H1 (cell line): ENCODE measurements at regions not wholly inside any gene's neighbourhood (a gene's known extent, or its start where the extent isn't known, plus 50 kb on each side); places are given as distances from the start of the nearest gene placed in this dataset.

Experiments used
- CTCF ChIA-PET: fragments of 300-600 bp; sonication (Branson Sonifier 250); formaldehyde crosslinking; loops from one replicate; lab custom pipeline; 2021; ENCODE audit not compliant: partially characterized antibody; lab: Charles Lee
- POLR2A ChIA-PET: fragments of 300-600 bp; sonication (Branson Sonifier 250); formaldehyde crosslinking; loops from one replicate; lab custom pipeline; 2021; ENCODE audit warnings: inconsistent platforms; ENCODE audit not compliant: partially characterized antibody; lab: Charles Lee
- DNase-seq, 2 experiments: peaks; one replicate each; pipeline versions ENCODE4 v3.0.0 to v3.0.0-alpha.2; 2010 to 2022; ENCODE audit warnings: low spot score in 2 of 2, low read depth in 1 of 2, mixed read lengths in 1 of 2
- FAIRE-seq: peaks from 2 replicates; lab custom pipeline; 2011; peaks lifted over from hg19 to GRCh38; lab: Jason Lieb, UNC
- H2AFZ ChIP-seq: 2 replicates; pipeline ENCODE4 v1.8.1; 2012; ENCODE audit warnings: low read length, inconsistent platforms
- H2AK5ac ChIP-seq: 2 replicates; pipeline ENCODE4 v1.6.1; 2013; ENCODE audit warnings: low read depth, low read length
- H2BK120ac ChIP-seq: replicated peaks from 2 replicates; pipeline ENCODE3; 2013; ENCODE audit warnings: low read depth, low read length, inconsistent platforms
- H2BK12ac ChIP-seq: 2 replicates; pipeline ENCODE4 v1.6.1; 2013; ENCODE audit warnings: low read depth, low read length
- H2BK15ac ChIP-seq: 2 replicates; pipeline ENCODE4 v1.6.1; 2013; ENCODE audit warnings: low read length
- H2BK20ac ChIP-seq: 2 replicates; pipeline ENCODE4 v1.6.1; 2013; ENCODE audit warnings: low read length
- H2BK5ac ChIP-seq: 2 replicates; pipeline ENCODE4 v1.6.1; 2013; ENCODE audit warnings: low read depth, low read length
- H3K14ac ChIP-seq: 2 replicates; pipeline ENCODE4 v1.6.1; 2013; ENCODE audit warnings: inconsistent platforms; ENCODE audit not compliant: insufficient read length
- H3K18ac ChIP-seq: 2 replicates; pipeline ENCODE4 v1.6.1; 2013; ENCODE audit warnings: low read length; ENCODE audit errors: extremely low read depth
- H3K23ac ChIP-seq: 2 replicates; pipeline ENCODE4 v1.6.1; 2013; ENCODE audit warnings: inconsistent platforms; ENCODE audit not compliant: insufficient read length
- H3K23me2 ChIP-seq: 2 replicates; pipeline ENCODE4 v1.6.1; 2013; ENCODE audit warnings: low read depth, low read length
- H3K27ac ChIP-seq: 2 replicates; pipeline ENCODE4 v1.6.1; 2011; ENCODE audit warnings: low read depth, low read length, inconsistent platforms
- H3K27me3 ChIP-seq, 4 experiments: replicated peaks in 1 of 4; 1 replicate in 1 of 4; 2 replicates in 3 of 4; pipeline versions ENCODE4 v1.6.1 to v1.8.1; 2011 to 2013; ENCODE audit warnings: low read length in 3 of 4, mild to moderate bottlenecking in 3 of 4, inconsistent platforms in 2 of 4, mixed read lengths in 2 of 4, moderate library complexity in 1 of 4; ENCODE audit not compliant: control insufficient read depth in 3 of 4, insufficient read depth in 3 of 4; ENCODE audit errors: extremely low read depth in 1 of 4
- H3K36me3 ChIP-seq, 4 experiments: 2 replicates each; pipeline versions ENCODE4 v1.6.1 to v1.8.1; 2011 to 2013; ENCODE audit warnings: mild to moderate bottlenecking in 4 of 4, low read length in 3 of 4, moderate library complexity in 2 of 4, control low read depth in 1 of 4, inconsistent platforms in 1 of 4; ENCODE audit not compliant: insufficient read depth in 4 of 4, control insufficient read depth in 2 of 4
- H3K4ac ChIP-seq: replicated peaks from 2 replicates; pipeline ENCODE3; 2013; ENCODE audit warnings: low read length, low read depth, mixed read lengths, inconsistent platforms; ENCODE audit not compliant: insufficient read length
- H3K4me1 ChIP-seq, 4 experiments: replicated peaks in 1 of 4; 1 replicate in 1 of 4; 2 replicates in 3 of 4; pipeline versions ENCODE4 v1.6.1 to v1.8.1; 2011 to 2013; ENCODE audit warnings: low read length in 3 of 4, inconsistent platforms in 2 of 4, mixed read lengths in 1 of 4; ENCODE audit not compliant: insufficient read depth in 4 of 4, control insufficient read depth in 3 of 4
- H3K4me2 ChIP-seq, 2 experiments: 2 replicates each; pipeline versions ENCODE4 v1.6.1 to v1.8.1; 2011 to 2013; ENCODE audit warnings: low read depth in 2 of 2, low read length in 2 of 2, control low read depth in 1 of 2, inconsistent platforms in 1 of 2, mild to moderate bottlenecking in 1 of 2; ENCODE audit not compliant: insufficient read depth in 1 of 2
- H3K4me3 ChIP-seq, 4 experiments: fragments of 200-600, 300-600 bp in 1 of 4; sonication (generic), shearing (Covaris generic), sonication (Bioruptor Twin) in 1 of 4; 2 replicates each; pipeline versions ENCODE4 v1.5.1 to v1.8.1; 2011 to 2016; ENCODE audit warnings: low read length in 4 of 4, low read depth in 3 of 4, control low read depth in 2 of 4, inconsistent platforms in 2 of 4, mild to moderate bottlenecking in 2 of 4, mixed read lengths in 1 of 4, moderate library complexity in 1 of 4; ENCODE audit not compliant: insufficient read depth in 2 of 4; ENCODE audit errors: extremely low read depth in 1 of 4
- H3K56ac ChIP-seq: replicated peaks from 2 replicates; pipeline ENCODE3; 2013; ENCODE audit warnings: low read depth, mild to moderate bottlenecking, mixed read lengths, low read length, inconsistent platforms; ENCODE audit not compliant: insufficient read length
- H3K79me1 ChIP-seq: 2 replicates; pipeline ENCODE4 v1.6.1; 2013; ENCODE audit warnings: low read depth, low read length, control low read depth
- H3K79me2 ChIP-seq, 2 experiments: 2 replicates each; pipeline versions ENCODE4 v1.6.1 to v1.8.1; 2012 to 2013; ENCODE audit warnings: low read length in 2 of 2, mild to moderate bottlenecking in 2 of 2, inconsistent platforms in 1 of 2; ENCODE audit not compliant: insufficient read depth in 2 of 2, control insufficient read depth in 1 of 2
- H3K9ac ChIP-seq, 4 experiments: replicated peaks in 1 of 4; 1 replicate in 1 of 4; 2 replicates in 3 of 4; pipeline versions ENCODE4 v1.6.1 to v1.8.1; 2011 to 2013; ENCODE audit warnings: low read depth in 3 of 4, low read length in 3 of 4, control low read depth in 2 of 4, mild to moderate bottlenecking in 2 of 4, moderate library complexity in 2 of 4, inconsistent platforms in 1 of 4; ENCODE audit errors: extremely low read depth in 1 of 4
- H3K9me3 ChIP-seq, 2 experiments: 2 replicates each; pipeline versions ENCODE4 v1.6.1 to v1.8.1; 2012 to 2013; ENCODE audit warnings: mild to moderate bottlenecking in 2 of 2, moderate library complexity in 2 of 2, control low read depth in 1 of 2, inconsistent platforms in 1 of 2, low read depth in 1 of 2, low read length in 1 of 2, mixed read lengths in 1 of 2; ENCODE audit not compliant: insufficient read depth in 2 of 2
- H4K20me1 ChIP-seq, 2 experiments: replicated peaks in 1 of 2; 2 replicates each; pipeline versions ENCODE3 to v1.8.1; 2011 to 2013; ENCODE audit warnings: inconsistent platforms in 2 of 2, low read length in 2 of 2, mild to moderate bottlenecking in 1 of 2; ENCODE audit not compliant: insufficient read depth in 2 of 2, control insufficient read depth in 1 of 2
- H4K5ac ChIP-seq: 2 replicates; pipeline ENCODE4 v1.6.1; 2013; ENCODE audit warnings: low read length, low read depth, mixed read lengths, inconsistent platforms; ENCODE audit not compliant: insufficient read length
- H4K8ac ChIP-seq: 2 replicates; pipeline ENCODE4 v1.8.0; 2013; ENCODE audit warnings: mild to moderate bottlenecking, moderate library complexity, low read length, inconsistent platforms; ENCODE audit not compliant: insufficient read depth; ENCODE audit errors: extremely low read depth
- H4K91ac ChIP-seq: replicated peaks from 2 replicates; pipeline ENCODE3; 2013; ENCODE audit warnings: low read length, mixed read lengths, inconsistent platforms; ENCODE audit not compliant: insufficient read length
- BCL11A ChIP-seq, 2 experiments: IDR thresholded peaks; one replicate each; pipeline ENCODE4 v1.6.1; 2011; ENCODE audit warnings: low read depth in 2 of 2, low read length in 2 of 2, mild to moderate bottlenecking in 2 of 2
- CBX5 ChIP-seq: fragments of 300-800, 300-1000 bp; sonication (generic); IDR thresholded peaks from 2 replicates; pipeline ENCODE4 v1.7.1; 2016; ENCODE audit warnings: antibody characterized with exemption, low read length, low read depth
- CTBP2 ChIP-seq: IDR thresholded peaks from 2 replicates; pipeline ENCODE4 v1.7.0; 2011; ENCODE audit warnings: borderline replicate concordance, mild to moderate bottlenecking, moderate library complexity, mixed read lengths, low read length; ENCODE audit not compliant: insufficient read depth, insufficient read length
- EGR1 ChIP-seq: IDR thresholded peaks from 2 replicates; pipeline ENCODE4 v1.6.1; 2011; ENCODE audit warnings: low read depth, low read length, borderline replicate concordance
- JUN ChIP-seq: IDR thresholded peaks from 2 replicates; pipeline ENCODE4 v1.6.1; 2011; ENCODE audit warnings: low read depth, mild to moderate bottlenecking, improper control_type of control experiment, low read length
- KDM1A ChIP-seq: fragments of 200-600, 300-600 bp; sonication (generic); IDR thresholded peaks from 2 replicates; pipeline ENCODE4 v1.7.1; 2016; ENCODE audit warnings: mild to moderate bottlenecking, low read length, borderline replicate concordance
- KDM4A ChIP-seq: IDR thresholded peaks from one replicate; pipeline ENCODE4 v1.7.1; 2012; ENCODE audit warnings: low read depth, mild to moderate bottlenecking, moderate library complexity, low read length, inconsistent platforms; ENCODE audit not compliant: severe bottlenecking
- SIX5 ChIP-seq: IDR thresholded peaks from 2 replicates; pipeline ENCODE4 v1.6.1; 2011; ENCODE audit warnings: mild to moderate bottlenecking, low read depth, low read length
- SRF ChIP-seq: IDR thresholded peaks from 2 replicates; pipeline ENCODE4 v1.6.1; 2011; ENCODE audit warnings: mild to moderate bottlenecking, low read depth, low read length, moderate library complexity
- USF2 ChIP-seq: IDR thresholded peaks from 2 replicates; pipeline ENCODE4 v1.6.1; 2011; ENCODE audit warnings: low read length, improper control_type of control experiment
- WGBS, 2 experiments: shearing (Covaris generic) in 1 of 2; methylation state at CpG; one replicate each; pipeline versions ENCODE4 v1.1.6 to v1.1.7; 2013 to 2015; ENCODE audit warnings: low lambda C conversion rate in 2 of 2, mixed read lengths in 2 of 2, inconsistent platforms in 1 of 2, low coverage in 1 of 2, missing lambda C conversion rate in 1 of 2; ENCODE audit not compliant: insufficient replicate concordance in 2 of 2, insufficient coverage in 1 of 2, insufficient read length in 1 of 2; ENCODE audit errors: extremely low coverage in 1 of 2, missing lambda C conversion rate in 1 of 2; 5-methylcytosine and 5-hydroxymethylcytosine counted together

DNA sequence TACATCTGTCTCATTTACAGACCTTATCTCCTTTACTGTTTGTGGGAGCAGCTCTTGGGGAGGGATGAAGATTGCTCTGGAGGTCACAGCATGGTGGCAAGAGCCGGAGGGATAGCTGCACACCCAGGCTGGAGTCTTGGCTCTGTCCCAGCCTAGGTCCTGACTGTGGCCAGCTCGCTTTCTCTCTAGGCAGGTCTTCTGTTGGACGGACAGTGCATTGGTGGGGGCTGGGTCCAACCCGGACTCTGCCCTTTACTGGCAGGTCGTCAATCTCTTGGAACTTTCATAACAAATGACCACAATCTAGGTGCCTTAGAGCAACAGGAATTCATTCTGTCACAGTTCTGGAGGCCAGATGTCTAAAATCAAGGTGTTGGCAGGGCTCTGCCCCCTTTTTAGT lies 319.8 kb upstream of the C1orf174 start:
- ChIA-PET CTCF (no interaction called here), POLR2A (no interaction called here)
- FAIRE-seq, result no peak
- WGBS, 2 experiments, result 85% methylated on average over 5 of the region's 5 CpGs; no CpG with 5 or more reads in 1 of the 2 experiments
- no peaks in the 10 kb centered on the region for H3K4me1 ChIP-seq
- no peak overlapping the region for H2BK5ac ChIP-seq
- H3K4ac ChIP-seq, result no peak overlapping the region
- no peak overlapping the region for H3K23ac ChIP-seq
- no peak overlapping the region for H3K4me2 ChIP-seq
- H3K9ac ChIP-seq, result no peak overlapping the region
- H3K23me2 ChIP-seq, result no peaks in the 10 kb centered on the region; the same call in 1 of the 2 replicates
- no peak overlapping the region for H2AK5ac ChIP-seq
- H4K91ac ChIP-seq, result no peak overlapping the region
- DNase-seq, result no peak
- H4K20me1 ChIP-seq, result no peaks in the 10 kb centered on the region
- H2BK12ac ChIP-seq, result no peak overlapping the region
- H3K9me3 ChIP-seq, result peaks cover 15 to 55% of the 10 kb centered on the region in 2 experiments
- H3K18ac ChIP-seq, result no peak overlapping the region
- TF ChIP-seq BCL11A (IDR thresholded peaks at IDR 0.05; ENCODE audit: low read depth in 2 of 2, low read length in 2 of 2) (no peak), SRF (no peak), SIX5 (no peak), CTBP2 (no peak), JUN (no peak), KDM1A (no peak), EGR1 (no peak), USF2 (no peak), CBX5 (no peak), KDM4A (no peak)
- H3K4me3 ChIP-seq, result no peak overlapping the region
- no peak overlapping the region for H4K5ac ChIP-seq
- H3K79me1 ChIP-seq, result no peaks in the 10 kb centered on the region
- H2BK120ac ChIP-seq, result no peak overlapping the region
- no peak overlapping the region for H4K8ac ChIP-seq
- no peak overlapping the region for H2BK20ac ChIP-seq
- no peak overlapping the region for H3K27ac ChIP-seq
- no peaks in the 10 kb centered on the region for H3K79me2 ChIP-seq
- H3K27me3 ChIP-seq, result no peaks in the 10 kb centered on the region
- H3K36me3 ChIP-seq, result no peaks in the 10 kb centered on the region; a peak in 1 of 8 replicates
- no peak overlapping the region for H2BK15ac ChIP-seq
- H3K56ac ChIP-seq, result no peak overlapping the region
- H2AFZ ChIP-seq, result no peak overlapping the region
- no peak overlapping the region for H3K14ac ChIP-seq
